WTC11 (cell line): ENCODE measurements at regions not wholly inside any gene's neighbourhood (a gene's known extent, or its start where the extent isn't known, plus 50 kb on each side); places are given as distances from the start of the nearest gene placed in this dataset.

Experiments used
- ATAC-seq: fragments of 200-7000 bp; cut with Tn5 transposase; 2 replicates; pipeline ENCODE4 v1.10.0; 2021; ENCODE audit warnings: mild to moderate bottlenecking, moderate library complexity
- CTCF ChIA-PET: fragments of 300-600 bp; sonication (Branson Sonifier 250); formaldehyde crosslinking; loops from one replicate; lab custom pipeline; 2021; ENCODE audit warnings: antibody characterized with exemption; lab: Charles Lee
- POLR2A ChIA-PET: fragments of 350-600 bp; sonication (Branson Sonifier 250); formaldehyde crosslinking; loops from one replicate; lab custom pipeline; 2021; ENCODE audit warnings: antibody characterized with exemption; lab: Charles Lee
- DNase-seq: peaks from one replicate; pipeline ENCODE4 v3.0.0; 2021; ENCODE audit warnings: low spot score
- H3K27ac Mint-ChIP-seq: 2 replicates; pipeline ENCODE4 v1.8.0; 2021; ENCODE audit warnings: mixed read lengths
- H3K27me3 Mint-ChIP-seq: 2 replicates; pipeline ENCODE4 v1.8.0; 2021; ENCODE audit warnings: low read depth, mild to moderate bottlenecking, moderate library complexity, mixed read lengths
- H3K36me3 Mint-ChIP-seq: 2 replicates; pipeline ENCODE4 v1.8.0; 2021; ENCODE audit warnings: mixed read lengths
- H3K4me1 Mint-ChIP-seq: 2 replicates; pipeline ENCODE4 v1.8.0; 2022; ENCODE audit warnings: mixed read lengths
- H3K4me3 Mint-ChIP-seq: 2 replicates; pipeline ENCODE4 v1.8.0; 2021; ENCODE audit warnings: mild to moderate bottlenecking, moderate library complexity, mixed read lengths
- H3K9me3 Mint-ChIP-seq: 2 replicates; pipeline ENCODE4 v1.8.0; 2021; ENCODE audit warnings: mixed read lengths
- ARID4B ChIP-seq: sonication (generic); formaldehyde crosslinking; IDR thresholded peaks from 2 replicates; pipeline ENCODE4 v1.8.0; 2023; ENCODE audit warnings: missing genetic modification reagents, mild to moderate bottlenecking, borderline replicate concordance
- CBFB ChIP-seq: sonication (generic); formaldehyde crosslinking; IDR thresholded peaks from 2 replicates; pipeline ENCODE4 v1.8.1; 2022; ENCODE audit warnings: mild to moderate bottlenecking, low read depth, missing genetic modification reagents
- CTCF ChIP-seq: fragments of 200-600 bp; IDR thresholded peaks from 2 replicates; pipeline ENCODE4 v1.8.0; 2022; ENCODE audit warnings: antibody characterized with exemption
- E2F5 ChIP-seq: sonication (generic); formaldehyde crosslinking; IDR thresholded peaks from 2 replicates; pipeline ENCODE4 v1.8.1; 2022; ENCODE audit warnings: mild to moderate bottlenecking, moderate library complexity, missing genetic modification reagents
- ETV6 ChIP-seq: sonication (generic); formaldehyde crosslinking; IDR thresholded peaks from 2 replicates; pipeline ENCODE4 v1.8.1; 2022; ENCODE audit warnings: mild to moderate bottlenecking, missing genetic modification reagents
- FOXP1 ChIP-seq: sonication (generic); formaldehyde crosslinking; IDR thresholded peaks from 2 replicates; pipeline ENCODE4 v1.8.0; 2022; ENCODE audit warnings: missing genetic modification reagents, mild to moderate bottlenecking, moderate library complexity, borderline replicate concordance
- IRF1 ChIP-seq: sonication (generic); formaldehyde crosslinking; IDR thresholded peaks from 2 replicates; pipeline ENCODE4 v1.8.0; 2023; ENCODE audit warnings: missing genetic modification reagents
- MYBL2 ChIP-seq: sonication (generic); formaldehyde crosslinking; IDR thresholded peaks from 2 replicates; pipeline ENCODE4 v1.8.1; 2023; ENCODE audit warnings: mild to moderate bottlenecking, moderate library complexity, missing genetic modification reagents
- PREB ChIP-seq: sonication (generic); formaldehyde crosslinking; IDR thresholded peaks from 2 replicates; pipeline ENCODE4 v1.8.1; 2022; ENCODE audit warnings: mild to moderate bottlenecking, missing genetic modification reagents, moderate library complexity, borderline replicate concordance
- TEAD1 ChIP-seq: sonication (generic); formaldehyde crosslinking; IDR thresholded peaks from 2 replicates; pipeline ENCODE4 v1.8.0; 2022; ENCODE audit warnings: mild to moderate bottlenecking, missing genetic modification reagents
- USF2 ChIP-seq: sonication (generic); formaldehyde crosslinking; IDR thresholded peaks from 2 replicates; pipeline ENCODE4 v1.8.1; 2023; ENCODE audit warnings: mild to moderate bottlenecking, missing genetic modification reagents, moderate library complexity
- ZMAT4 ChIP-seq: fragments of 250-450 bp; sonication (Bioruptor Pico); IDR thresholded peaks from 2 replicates; pipeline ENCODE4 v1.9.0; 2021; ENCODE audit warnings: mild to moderate bottlenecking
- ZNF317 ChIP-seq: sonication (generic); formaldehyde crosslinking; IDR thresholded peaks from 2 replicates; pipeline ENCODE4 v1.8.1; 2023; ENCODE audit warnings: low read depth, mild to moderate bottlenecking, moderate library complexity, missing genetic modification reagents, borderline replicate concordance
- ZNF396 ChIP-seq: fragments of 250-450 bp; sonication (Bioruptor Pico); IDR thresholded peaks from 2 replicates; pipeline ENCODE4 v1.8.0; 2021; ENCODE audit warnings: mild to moderate bottlenecking, moderate library complexity, borderline replicate concordance
- ZNF423 ChIP-seq: fragments of 250-450 bp; sonication (Bioruptor Pico); IDR thresholded peaks from 2 replicates; pipeline ENCODE4 v2.1.2; 2022; ENCODE audit warnings: mild to moderate bottlenecking, moderate library complexity
- ZNF425 ChIP-seq: fragments of 250-450 bp; sonication (Bioruptor Pico); conservative IDR thresholded peaks from 2 replicates; pipeline ENCODE4 v1.9.0; 2021; ENCODE audit warnings: mild to moderate bottlenecking

- TF ChIP-seq USF2 (CRISPR knock-in tag) = no peak
- TF ChIP-seq PREB (CRISPR knock-in tag) = no peak
- no peak for TF ChIP-seq ZMAT4 (CRISPR knock-in tag)
- TF ChIP-seq E2F5 (CRISPR knock-in tag) = no peak
- TF ChIP-seq ZNF423 (CRISPR knock-in tag) = no peak
- no peak for TF ChIP-seq ZNF425 (CRISPR knock-in tag)
- no peak for TF ChIP-seq ZNF396 (CRISPR knock-in tag)
- no peak for TF ChIP-seq ZNF317 (CRISPR knock-in tag)
Observed at GRCh38 chr22:47231759-47232158, 469.3 kb downstream of the TBC1D22A start (continued).

- POLR2A ChIA-PET = no interaction called here
- H3K4me1 Mint-ChIP-seq = no peaks in the 10 kb centered on the region
- ATAC-seq (no peak), DNase-seq (no peak)
- TF ChIP-seq IRF1 (CRISPR knock-in tag) (no peak), CBFB (CRISPR knock-in tag) (no peak), TEAD1 (CRISPR knock-in tag) (no peak), CTCF (no peak), FOXP1 (CRISPR knock-in tag) (no peak), USF2 (CRISPR knock-in tag) (no peak)
- H3K36me3 Mint-ChIP-seq = peaks cover 23% of the 10 kb centered on the region
- H3K27ac Mint-ChIP-seq = no peak overlapping the region
- peaks cover 43% of the 10 kb centered on the region for H3K9me3 Mint-ChIP-seq
- CTCF ChIA-PET = no interaction called here
- peaks cover 18% of the 10 kb centered on the region for H3K27me3 Mint-ChIP-seq
- no peak overlapping the region for H3K4me3 Mint-ChIP-seq
Observed at GRCh38 chr22:47230741-47231140, 468.3 kb downstream of the TBC1D22A start.

GRCh38 chr22:47230251-47230650 lies 467.8 kb downstream of the TBC1D22A start:
- DNase-seq (no peak), ATAC-seq (no peak)
- Mint-ChIP-seq H3K4me1 (no peaks in the 10 kb centered on the region), H3K27me3 (peaks cover 18% of the 10 kb centered on the region), H3K9me3 (peaks cover 43% of the 10 kb centered on the region), H3K27ac (no peak overlapping the region), H3K36me3 (peaks cover 23% of the 10 kb centered on the region), H3K4me3 (no peak overlapping the region)
- ChIA-PET POLR2A (no interaction called here), CTCF (no interaction called here)
- TF ChIP-seq ZNF423 (CRISPR knock-in tag) = no peak
- TF ChIP-seq E2F5 (CRISPR knock-in tag) = no peak
- TF ChIP-seq ETV6 (CRISPR knock-in tag) = no peak
- no peak for TF ChIP-seq ARID4B (CRISPR knock-in tag)
- no peak for TF ChIP-seq MYBL2 (CRISPR knock-in tag)
